HG02571 (cell line): ENCODE measurements at regions not wholly inside any gene's neighbourhood (a gene's known extent, or its start where the extent isn't known, plus 50 kb on each side); places are given as distances from the start of the nearest gene placed in this dataset.
"Not testable (repeated sequence)": the region's sequence is repeated elsewhere in the genome, so short reads cannot be mapped to it uniquely, and the experiment has no call there.

Source experiments
- ATAC-seq: cut with Tn5 transposase; IDR thresholded peaks from one replicate; pipeline ENCODE4 v1.9.1; 2021; ENCODE audit warnings: mild to moderate bottlenecking, moderate library complexity; ENCODE audit not compliant: unreplicated experiment

- not testable (repeated sequence) for ATAC-seq
These were observed 1654.1 kb downstream of the STIM2 start for GRCh38 chr4:28514766-28515165.

- ATAC-seq, result no peak
These were observed 1658.0 kb downstream of the STIM2 start for GRCh38 chr4:28518561-28519165.

DNA sequence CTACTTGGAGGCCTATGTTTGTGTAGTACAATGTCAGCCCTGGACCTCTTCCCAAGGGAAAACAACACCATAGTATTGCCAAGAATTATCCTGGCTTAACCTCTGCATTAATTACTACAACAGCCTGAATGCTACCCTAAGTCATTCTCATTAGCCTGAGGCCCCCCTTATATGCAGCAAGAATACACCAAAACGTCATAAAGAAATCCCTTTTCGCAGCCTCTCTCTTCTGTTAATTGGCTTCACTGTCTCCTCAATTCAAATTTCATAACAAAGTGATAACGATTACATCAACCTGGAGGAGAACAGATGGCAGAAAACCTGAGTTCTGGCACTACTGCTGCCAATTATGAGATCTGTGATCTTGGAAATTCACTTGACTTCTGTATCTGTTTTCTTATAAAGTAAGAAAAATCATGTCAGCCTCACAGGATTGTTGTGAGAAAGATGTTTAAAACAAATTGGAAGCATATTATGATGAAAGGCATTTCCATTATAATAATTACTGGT lies 1663.1 kb downstream of the STIM2 start:
- ATAC-seq, result no peak

- no peak for ATAC-seq
These were observed 1675.5 kb downstream of the STIM2 start for GRCh38 chr4:28536124-28536523.

DNA sequence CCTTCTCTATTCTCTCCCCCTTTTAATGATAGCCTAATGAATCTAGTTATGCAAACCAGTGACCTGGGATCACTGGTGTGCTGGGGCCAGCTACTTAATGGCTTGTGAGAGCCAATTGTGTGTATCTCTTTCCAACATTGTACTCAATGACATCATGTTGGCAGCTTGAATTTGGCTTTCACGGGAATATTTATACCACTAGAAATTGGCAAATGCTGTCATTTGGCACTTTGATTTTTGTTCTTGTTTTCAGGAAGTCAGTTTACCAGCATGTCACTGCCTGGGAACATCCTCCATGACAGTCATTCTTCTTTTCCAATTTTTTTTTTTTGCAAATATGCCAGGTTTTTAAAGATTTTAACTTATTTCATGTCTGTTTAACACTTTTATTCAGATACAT lies 1685.3 kb downstream of the STIM2 start:
- no peak for ATAC-seq

- ATAC-seq, result no peak
These were observed 1687.5 kb downstream of the STIM2 start for GRCh38 chr4:28548136-28548535.

DNA sequence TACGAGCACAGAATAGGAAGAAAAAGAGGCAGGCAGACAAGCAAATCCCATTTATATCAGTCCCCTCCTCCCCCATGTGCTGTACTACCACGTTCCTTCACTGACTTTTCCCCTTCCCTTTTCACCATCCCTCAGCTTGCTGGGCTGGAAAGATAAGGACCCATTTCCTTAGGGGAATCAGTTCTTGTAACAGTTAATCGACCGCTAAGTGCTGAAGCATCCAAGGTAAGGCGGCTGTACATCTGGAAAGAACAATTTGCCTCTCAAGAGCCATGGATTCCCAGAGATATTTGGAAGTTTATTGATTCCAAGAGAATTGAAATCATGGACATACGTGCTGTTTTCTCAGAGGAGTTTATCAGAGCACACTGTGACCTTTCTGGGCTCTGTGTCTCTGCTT lies 1688.0 kb downstream of the STIM2 start:
- ATAC-seq, result no peak

DNA sequence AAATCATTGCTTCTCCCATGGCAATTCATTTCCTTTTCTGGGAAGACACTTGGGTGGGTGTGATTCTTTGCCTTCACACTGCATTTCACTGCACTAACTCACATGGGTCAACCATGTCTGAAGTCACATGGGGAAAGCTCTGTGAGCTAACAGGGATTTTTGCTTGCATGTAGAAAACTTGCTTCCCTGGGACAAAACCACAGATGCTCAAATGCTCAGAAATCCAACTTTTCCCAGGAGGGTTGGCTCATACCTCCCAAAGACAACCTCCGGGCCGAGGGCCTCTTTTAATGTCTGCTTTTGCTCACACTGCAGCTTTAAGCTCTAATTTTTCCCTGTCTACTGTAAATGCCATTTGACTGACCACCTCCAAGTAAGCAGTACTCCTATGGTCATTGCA lies 1695.2 kb downstream of the STIM2 start:
- ATAC-seq, result no peak

- no peak for ATAC-seq
These were observed 1697.1 kb downstream of the STIM2 start for GRCh38 chr4:28557755-28558154.

DNA sequence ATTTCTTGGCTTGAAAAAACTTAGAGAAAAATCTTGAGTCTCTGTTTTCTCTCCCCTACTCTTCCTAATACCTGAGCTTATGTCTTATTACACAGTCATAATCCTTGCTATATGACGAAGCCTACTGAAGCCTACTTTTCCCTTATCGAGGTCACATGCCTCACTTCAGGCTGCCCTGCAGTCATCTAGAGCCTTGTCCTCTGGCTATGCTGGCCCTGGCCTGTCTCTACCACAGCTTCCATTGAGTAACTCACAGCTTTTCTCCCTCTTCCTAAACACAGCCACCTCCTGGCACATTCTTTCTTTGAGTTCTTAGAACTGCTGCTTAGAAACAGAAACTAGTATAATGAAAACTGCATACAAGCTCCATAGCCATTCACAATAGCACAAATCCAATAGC lies 1698.3 kb downstream of the STIM2 start:
- ATAC-seq, result no peak

- ATAC-seq, result no peak
These were observed 1702.3 kb downstream of the STIM2 start for GRCh38 chr4:28562913-28563312.

GRCh38 chr4:28565396-28565795 lies 1704.8 kb downstream of the STIM2 start:
- no peak for ATAC-seq

- no peak for ATAC-seq
These were observed 1740.3 kb downstream of the STIM2 start for GRCh38 chr4:28600958-28601357.

GRCh38 chr4:28621591-28621990 lies 1761.0 kb downstream of the STIM2 start:
- no peak for ATAC-seq

GRCh38 chr4:28636971-28637370 lies 1776.3 kb downstream of the STIM2 start:
- ATAC-seq, result no peak

DNA sequence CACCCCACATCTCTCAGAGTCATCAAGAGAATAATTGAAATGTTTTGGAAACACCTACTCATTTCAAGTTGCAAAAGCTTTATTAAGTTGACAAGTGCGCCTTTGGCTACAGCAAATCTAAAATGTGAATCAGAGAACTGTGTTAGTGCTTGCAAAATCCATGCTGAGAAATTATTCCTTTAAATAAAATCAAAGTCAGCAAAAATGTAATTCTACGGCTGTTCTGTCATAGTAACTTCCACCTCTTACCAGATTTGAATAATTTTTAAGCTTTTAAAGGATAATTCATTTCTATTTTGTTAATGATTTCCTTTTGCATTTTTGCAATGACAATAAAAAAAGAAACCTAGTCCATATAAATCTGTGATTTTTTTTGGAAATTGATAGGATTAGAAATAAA lies 1779.1 kb downstream of the STIM2 start:
- no peak for ATAC-seq

- no peak for ATAC-seq
These were observed 1794.0 kb downstream of the STIM2 start for GRCh38 chr4:28654618-28655017.

DNA sequence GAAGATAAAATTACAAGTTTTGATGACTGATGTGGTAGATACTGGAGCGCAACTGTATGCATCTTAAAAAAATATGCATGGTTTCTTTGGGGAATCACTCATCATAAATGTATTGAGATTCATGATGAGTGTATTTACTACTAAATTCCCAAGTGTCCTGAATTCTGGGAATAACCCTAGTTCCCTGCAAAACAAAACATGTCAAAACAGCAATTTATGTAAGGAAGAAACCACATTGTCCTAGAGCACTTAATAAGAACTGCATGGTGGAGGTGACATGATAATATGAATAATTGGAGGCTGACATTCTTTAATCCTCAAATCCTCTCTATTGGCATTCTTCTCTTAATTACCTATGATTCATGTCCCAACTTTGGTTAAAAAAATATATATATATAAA lies 1804.7 kb downstream of the STIM2 start:
- ATAC-seq, result no peak

GRCh38 chr4:28675582-28675981 lies 1814.9 kb downstream of the STIM2 start:
- ATAC-seq, result no peak

DNA sequence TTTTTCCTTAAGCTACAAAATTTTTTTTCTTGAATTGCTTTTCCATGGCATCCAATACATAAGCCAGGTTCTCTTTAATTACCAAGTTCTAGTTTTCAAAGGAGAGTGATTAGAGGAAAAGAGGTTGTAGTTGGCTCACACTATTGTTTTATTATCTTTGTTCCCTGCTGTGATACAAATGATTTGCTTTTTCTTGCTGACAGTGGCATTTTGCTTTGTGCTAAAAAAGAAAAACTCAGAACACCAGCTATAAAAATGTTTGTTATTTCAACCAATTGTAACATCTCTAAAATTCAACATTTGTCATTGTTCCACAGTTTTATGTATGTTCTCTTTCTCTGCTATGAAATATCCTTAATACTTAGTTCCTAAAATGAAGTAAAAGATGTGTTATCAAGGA lies 1817.2 kb downstream of the STIM2 start:
- ATAC-seq, result no peak

- no peak for ATAC-seq
These were observed 1822.2 kb downstream of the STIM2 start for GRCh38 chr4:28682847-28683246.

GRCh38 chr4:28686618-28687017 lies 1826.0 kb downstream of the STIM2 start:
- no peak for ATAC-seq

DNA sequence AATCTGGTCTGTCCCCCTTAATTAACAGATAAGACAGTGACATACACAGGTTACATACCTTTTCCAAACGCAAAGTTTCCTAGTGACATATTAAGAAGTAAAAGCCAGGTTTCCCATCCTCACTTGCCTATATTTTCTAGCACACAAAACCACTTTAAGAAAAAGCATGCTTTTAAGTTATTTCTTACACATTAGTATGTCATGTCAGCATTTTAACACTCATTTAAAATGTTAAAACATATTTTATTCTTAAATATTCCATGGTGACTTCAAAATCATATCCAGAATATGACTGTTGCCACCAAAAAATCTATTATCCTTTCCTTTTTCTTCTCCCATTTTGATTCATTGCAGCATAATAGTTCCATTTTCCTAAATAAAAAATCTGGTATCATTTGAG lies 1830.2 kb downstream of the STIM2 start:
- ATAC-seq, result no peak
